GM19438 (cell line): ENCODE measurements at regions not wholly inside any gene's neighbourhood (a gene's known extent, or its start where the extent isn't known, plus 50 kb on each side); places are given as distances from the start of the nearest gene placed in this dataset.
"Not testable (repeated sequence)": the region's sequence is repeated elsewhere in the genome, so short reads cannot be mapped to it uniquely, and the experiment has no call there.

ENCODE experiments used
- ATAC-seq: cut with Tn5 transposase; IDR thresholded peaks from one replicate; pipeline ENCODE4 v1.9.1; 2021; ENCODE audit warnings: low read depth; ENCODE audit not compliant: unreplicated experiment

DNA sequence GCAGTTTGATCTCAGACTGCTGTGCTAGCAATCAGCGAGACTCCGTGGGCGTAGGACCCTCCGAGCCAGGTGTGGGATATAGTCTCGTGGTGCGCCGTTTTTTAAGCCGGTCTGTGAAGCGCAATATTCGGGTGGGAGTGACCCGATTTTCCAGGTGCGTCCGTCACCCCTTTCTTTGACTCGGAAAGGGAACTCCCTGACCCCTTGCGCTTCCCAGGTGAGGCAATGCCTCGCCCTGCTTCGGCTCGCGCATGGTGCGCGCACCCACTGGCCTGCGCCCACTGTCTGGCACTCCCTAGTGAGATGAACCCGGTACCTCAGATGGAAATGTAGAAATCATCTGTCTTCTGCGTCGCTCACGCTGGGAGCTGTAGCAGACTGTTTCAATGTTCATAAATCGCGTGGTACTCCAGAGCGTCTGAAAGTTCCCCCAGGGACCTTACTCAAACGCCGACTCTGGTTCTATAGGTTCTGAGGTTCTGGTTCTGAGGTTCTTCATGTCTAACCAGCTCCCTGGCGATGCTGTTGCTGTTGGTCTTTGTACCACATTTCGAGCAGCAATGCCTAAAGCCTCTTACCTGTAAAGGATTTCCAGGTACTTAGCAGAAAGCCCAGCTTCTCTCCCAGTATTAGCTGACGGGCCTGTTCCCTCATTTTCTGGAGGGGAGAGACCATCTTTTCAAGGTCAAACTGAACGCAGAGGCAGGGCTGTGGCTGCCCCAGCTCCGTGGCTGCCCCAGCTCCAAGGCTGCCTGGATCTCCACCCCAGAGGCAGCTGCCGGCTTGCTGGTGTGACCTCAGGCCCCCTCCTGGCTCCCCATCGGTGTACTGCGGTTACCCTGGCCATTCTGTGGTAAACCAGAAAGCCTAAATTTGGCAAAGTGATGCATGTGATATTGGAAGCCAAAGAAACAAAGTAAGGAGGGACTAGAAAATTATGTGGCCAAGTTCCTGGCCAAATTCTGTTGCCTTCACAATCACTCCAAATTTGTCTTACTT lies 207.9 kb downstream of the RAB11FIP2 start:
- ATAC-seq: not testable (repeated sequence)

DNA sequence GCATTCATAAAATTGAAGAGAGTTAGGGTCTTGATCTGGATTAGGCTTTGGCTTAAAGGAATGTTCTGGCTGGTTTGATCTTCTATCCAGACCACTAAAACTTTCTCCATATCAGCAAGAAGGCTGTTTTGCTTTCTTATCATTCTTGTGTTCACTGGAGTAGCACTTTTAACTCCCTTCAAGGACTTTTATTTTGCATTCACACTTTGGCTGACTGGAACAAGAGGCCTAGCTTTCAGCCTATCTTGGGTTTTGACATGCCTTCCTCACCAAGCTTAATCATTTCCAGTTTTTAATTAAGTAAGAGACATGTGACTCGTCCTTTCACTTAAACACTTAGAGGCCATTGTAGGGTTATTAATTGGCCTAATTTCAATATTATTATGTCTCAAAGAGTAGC lies 190.3 kb downstream of the RAB11FIP2 start:
- not testable (repeated sequence) for ATAC-seq

DNA sequence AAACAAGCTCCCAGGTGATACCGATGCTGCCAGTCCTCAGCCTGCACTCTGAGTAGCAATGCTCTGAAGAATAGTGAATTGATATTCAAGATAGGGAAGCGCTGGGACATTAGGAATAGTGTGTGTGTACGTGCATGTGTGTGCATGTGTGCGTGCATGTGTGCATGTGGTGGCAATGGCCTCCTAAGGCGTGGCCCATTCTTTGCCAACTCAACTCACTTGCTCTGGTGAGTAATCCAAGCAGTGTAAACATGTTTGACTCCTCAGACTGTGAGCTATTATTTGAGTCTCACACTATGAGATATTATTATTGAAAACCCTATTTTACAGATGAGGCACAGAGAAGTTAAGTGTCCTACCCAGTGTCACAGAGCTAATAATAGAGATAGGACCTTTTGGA lies 186.6 kb downstream of the RAB11FIP2 start:
- ATAC-seq: no peak

DNA sequence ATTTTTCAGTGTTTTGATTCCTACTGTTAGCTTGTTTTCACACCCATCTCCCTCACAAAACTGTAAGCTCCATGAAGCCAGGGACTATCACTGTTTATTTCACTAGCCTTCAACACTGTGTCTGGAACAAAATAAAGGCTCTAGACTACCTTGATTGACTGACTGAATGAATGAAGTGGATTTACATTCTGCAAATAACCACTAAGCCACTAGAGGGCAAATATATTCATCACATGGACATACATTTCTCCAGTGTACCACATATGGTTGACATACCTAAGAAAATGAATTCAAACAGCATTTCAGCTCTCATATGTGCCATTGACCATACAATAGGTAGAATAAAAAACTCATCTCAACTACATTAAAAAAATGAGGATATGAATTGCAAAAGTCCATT lies 185.9 kb downstream of the RAB11FIP2 start:
- no peak for ATAC-seq

DNA sequence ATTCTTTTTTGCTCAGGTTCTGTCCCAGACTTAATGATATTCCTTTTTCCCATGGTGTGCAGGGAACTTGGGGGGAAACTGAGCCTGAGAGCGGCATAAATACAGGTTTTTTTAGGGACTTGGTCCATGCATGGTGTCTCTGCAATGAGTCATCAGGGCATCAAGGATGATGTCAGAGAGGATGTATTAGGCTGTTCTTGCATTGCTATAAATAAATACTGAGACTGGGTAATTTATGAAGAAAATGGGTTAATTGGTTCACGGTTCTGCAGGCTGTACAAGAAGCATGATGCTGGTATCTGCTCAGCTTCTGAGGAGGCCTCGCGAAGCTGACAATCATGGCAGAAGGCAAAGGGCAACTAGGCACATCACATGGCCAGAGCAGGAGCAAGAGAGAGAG lies 185.4 kb downstream of the RAB11FIP2 start:
- ATAC-seq: no peak

DNA sequence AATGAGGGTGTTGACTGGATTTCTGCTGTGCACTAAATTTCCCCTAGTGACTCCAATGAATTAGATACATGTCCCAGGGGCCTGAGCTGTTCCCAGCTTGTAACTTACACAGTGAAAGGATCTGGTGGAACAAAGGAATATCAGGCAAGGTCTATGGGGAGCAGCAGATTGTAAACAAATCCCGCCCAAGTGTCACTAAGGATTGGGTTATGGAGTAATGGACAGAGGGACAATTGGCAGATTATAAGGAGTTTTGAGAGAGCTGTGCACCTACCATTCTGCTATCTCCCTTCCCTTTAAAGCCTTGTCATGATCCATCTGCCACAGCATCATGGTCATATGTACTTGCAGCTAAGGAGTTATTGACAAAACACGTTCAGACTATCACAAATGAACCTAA lies 183.0 kb downstream of the RAB11FIP2 start:
- ATAC-seq: no peak

DNA sequence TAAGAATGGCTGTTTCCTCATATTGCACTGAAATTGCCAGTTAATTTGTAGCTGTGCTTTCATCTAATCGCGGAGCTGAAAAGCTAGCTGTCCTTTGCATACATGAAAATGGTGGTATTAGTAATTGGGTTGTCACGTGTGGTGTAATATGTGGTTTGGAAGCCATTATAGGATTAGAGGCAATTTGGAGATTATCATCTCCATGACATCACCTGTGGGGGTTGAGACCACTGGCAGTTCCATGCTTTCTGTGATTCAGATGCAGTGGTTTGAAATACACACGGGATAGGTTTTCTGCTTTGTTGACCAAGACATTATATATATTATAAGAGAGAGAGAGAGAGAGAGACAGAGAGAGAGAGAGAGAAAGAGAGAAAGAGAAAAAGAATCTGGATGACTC lies 180.8 kb downstream of the RAB11FIP2 start:
- no peak for ATAC-seq

DNA sequence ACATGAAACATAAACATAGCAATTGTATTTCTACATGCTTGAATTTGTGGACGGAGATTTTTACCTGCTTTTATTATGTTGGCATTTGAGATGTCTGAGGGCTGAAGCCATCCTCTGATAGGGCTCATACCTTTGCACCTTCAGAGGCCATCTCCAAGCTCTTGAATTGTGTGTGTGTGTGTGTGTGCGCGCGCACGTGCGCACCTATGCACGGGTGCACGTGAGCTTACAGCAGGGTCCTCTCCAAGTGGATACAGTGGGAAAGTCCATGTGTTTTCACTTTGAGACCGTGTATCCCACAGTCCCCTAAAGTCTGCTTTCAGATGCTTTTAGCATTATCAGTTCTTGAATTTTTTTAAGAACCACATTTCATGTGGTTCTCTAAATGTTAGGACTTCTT lies 178.6 kb downstream of the RAB11FIP2 start:
- no peak for ATAC-seq

DNA sequence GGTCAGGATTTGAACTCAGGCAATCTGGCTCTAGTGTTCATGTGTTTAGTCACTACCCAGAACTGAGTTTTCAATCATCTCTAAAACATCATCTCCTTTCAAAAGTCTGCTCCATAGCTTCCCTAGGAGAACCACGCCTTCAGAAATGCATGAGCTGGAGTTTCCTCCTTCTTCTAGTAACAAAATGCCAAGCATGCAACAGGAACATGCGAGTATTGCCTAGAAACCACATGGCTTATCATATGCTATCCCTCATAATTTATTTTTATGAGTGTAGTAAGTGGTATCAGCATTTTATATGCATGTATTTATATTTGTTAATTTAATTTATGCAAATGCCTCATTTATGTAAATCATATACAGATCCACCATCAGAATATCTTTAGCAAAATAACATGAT lies 170.9 kb downstream of the RAB11FIP2 start:
- no peak for ATAC-seq

DNA sequence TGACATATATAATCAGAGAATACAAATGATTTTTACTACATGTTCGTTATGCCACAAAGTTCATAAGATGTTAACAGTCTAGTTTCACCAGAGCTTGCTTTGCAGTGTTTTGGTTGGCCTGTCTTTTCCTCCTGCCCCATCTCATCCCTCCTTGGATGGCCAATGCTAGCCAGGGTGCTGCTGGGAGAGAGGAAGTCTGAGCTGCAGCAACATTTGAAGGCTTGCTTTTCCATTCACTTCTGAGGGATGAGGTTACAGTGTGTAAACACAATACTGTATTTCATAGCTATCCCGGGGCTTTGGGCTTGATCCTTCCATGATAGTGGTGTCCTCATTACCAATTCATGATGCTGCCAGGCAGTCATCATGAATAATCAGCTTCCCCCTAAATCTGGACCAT lies 170.5 kb downstream of the RAB11FIP2 start:
- ATAC-seq: no peak

DNA sequence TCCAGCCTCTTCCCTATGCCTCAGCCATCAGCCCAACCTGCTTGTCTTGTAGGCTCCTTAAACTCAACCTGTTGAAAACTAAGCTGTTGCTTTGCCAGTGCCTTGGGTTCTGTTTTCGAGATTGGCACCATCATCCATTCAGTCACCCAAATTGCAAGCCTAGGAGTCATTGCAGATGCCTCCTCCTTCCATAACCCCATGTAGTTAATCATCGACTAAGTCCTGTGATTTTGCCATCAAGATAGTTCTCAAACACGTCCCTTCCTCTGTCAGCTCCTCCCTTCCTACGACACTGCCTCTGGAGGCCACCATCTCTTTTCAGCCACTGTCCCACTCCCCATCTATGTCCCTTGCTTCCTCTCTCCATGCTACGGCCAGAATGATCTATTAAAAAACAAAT lies 168.1 kb downstream of the RAB11FIP2 start:
- no peak for ATAC-seq

DNA sequence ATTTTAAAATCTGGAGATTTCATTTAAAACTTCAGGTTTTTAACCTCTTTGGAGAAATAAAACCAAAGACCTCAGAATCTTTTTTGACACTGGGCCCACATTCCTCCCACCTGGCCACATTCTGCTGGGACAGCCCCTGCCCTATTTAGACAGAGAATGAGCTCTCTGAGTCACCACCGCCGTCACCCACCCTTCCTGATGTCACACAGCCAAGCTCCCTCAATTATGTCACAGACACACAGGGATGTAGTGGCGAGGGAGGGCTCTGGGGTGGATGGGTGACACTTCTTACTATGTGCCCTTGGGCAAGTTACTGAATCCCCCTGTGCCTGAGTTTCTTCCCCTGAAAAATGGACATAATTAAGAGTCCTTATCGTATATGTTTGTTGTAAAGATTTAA lies 162.6 kb downstream of the RAB11FIP2 start:
- ATAC-seq: no peak

DNA sequence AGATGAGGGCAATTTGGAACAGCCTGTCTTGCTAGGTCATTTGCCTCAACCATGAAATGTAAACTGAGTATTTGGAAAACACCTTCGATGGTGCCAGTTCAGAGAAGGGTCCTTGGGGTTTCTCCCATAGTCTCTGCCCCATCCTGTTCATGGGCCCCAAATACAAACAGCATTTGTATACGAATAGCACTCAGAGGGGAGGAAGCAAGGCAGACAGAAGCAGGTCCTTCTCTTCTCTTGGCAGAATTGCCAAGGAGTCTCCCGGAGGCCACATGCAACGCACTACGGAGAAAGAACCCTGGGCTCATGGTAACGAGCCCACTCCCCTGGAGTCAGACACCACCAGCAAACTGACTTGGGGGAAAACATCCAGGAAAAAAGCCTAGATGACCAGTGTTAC lies 162.1 kb downstream of the RAB11FIP2 start:
- no peak for ATAC-seq

DNA sequence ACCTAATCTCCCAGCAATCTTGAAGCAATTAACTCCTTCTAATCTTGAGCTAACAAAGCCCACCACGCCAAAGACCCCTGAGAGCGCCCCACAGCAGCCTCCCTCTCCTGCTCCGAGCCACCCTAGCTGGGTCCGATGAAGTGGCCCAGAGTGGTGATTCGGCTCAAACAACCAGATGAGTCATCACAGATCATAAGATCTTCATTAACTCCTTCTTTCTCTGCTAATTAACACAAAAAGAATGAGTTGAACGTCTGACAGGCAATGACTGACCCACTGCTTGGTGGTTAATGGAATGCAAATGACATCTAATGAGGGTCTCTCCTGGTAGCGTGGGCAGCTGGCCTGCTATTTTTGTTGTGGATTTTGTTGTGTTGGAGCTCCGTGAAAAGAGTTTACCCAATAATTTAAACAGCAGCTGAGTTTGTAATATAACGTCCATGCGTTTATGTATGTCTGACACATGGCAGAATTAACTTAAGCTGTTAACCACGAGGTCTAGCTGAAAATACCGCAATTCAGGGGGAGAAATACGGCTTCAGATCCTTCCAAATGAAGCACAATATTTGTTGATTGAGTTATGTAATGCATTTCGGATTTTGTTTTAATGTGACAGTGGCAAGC lies 161.4 kb downstream of the RAB11FIP2 start:
- no peak for ATAC-seq

DNA sequence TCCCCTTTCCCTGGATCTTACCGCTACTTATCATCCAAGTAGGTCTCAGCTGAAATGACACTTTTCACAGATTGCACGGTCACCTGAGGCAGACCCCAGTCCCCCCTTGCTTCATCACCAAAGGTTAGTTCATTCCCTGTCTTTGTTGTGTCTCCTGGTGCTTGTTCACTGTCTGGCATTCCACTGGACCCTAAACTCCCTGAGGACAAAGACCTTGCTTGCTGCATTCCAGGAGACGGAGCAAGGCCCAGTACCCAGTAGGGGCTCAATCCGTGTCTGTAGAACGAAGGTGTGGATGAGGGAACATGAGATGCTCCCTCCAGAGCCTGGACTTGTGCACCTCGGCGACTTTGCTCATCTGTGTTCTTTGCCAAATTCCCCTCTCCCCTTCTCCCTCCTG lies 160.0 kb downstream of the RAB11FIP2 start:
- ATAC-seq: no peak

DNA sequence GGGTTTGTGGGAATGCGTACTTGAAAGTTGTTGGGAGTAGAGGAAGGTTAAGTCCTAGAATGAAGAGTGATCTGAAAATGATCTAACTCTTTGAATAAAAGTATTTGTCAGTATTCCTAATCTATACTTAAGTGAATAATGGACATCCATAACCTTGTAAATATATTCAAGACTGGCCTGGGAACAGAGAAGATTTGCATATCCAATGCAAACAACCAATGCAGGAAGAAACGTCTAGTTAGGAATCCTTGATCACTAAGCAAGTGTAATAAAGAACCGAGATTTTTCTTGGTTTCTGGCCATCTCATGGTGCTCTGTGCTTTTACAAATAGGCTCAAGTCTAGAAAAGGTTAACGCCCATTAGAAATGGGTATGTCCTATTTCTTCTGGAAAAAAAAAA lies 157.1 kb downstream of the RAB11FIP2 start:
- ATAC-seq: no peak

DNA sequence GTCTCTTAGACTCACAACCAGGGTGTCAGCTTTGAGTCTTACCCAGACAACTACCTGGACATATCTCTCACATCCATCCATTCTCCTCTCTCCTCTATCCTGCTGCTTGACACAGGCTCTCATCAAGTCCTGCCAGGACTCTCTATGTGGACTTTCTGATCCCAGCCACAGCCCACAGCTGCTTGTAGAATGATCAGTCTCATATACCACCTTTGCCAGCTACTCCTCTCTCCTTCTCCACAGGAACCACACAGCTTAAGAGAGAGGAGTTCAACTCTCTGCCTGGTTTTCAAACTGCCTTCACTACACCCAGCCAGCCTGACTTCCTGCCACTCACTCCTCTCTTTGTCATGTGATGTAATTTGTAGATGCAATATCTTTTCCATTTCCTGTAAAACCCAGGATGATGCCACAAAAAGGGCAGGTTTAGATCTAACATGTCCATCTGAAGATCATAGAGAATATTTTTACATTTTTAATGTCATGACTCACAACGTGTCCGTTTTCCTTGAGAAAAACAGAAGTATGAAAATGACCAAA lies 154.0 kb downstream of the RAB11FIP2 start:
- no peak for ATAC-seq

DNA sequence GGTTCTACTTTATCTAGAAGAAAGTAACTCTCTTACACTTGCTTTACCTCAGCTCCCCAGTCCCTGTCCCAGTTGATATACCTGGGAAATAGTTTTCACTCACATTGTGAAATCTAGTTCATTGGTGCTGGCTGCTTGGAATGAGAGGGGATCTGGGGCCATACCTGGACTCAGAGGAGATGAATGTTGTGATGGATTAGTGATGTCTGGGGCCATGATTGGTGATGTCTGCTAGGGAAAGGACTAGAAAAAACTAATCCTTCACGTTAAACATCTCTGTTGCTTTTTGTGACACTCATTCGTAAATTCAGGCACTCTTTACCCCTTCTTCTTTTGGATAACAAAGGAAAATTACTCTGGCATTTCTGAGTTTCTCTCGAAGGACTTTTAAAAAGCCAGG lies 152.4 kb downstream of the RAB11FIP2 start:
- no peak for ATAC-seq

DNA sequence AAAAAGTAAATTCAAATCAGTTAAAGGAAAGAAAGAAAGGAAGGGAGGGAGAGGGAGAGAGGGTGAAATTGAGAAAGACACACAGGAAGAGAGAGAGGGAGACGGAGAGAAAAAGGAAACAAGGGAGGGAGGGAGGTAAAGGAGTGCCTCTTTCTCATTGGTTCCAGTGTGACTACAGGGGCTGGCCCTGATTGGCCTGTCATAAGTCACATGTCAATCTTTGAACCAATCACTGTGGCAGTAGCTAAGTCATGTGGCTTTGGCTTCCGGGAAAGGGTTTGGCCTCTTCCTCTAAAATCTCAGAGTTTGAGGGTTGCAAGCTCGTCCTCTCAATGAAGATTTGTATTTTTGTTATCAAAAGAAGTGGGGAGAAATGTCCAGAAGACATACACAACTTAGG lies 150.2 kb downstream of the RAB11FIP2 start:
- no peak for ATAC-seq

DNA sequence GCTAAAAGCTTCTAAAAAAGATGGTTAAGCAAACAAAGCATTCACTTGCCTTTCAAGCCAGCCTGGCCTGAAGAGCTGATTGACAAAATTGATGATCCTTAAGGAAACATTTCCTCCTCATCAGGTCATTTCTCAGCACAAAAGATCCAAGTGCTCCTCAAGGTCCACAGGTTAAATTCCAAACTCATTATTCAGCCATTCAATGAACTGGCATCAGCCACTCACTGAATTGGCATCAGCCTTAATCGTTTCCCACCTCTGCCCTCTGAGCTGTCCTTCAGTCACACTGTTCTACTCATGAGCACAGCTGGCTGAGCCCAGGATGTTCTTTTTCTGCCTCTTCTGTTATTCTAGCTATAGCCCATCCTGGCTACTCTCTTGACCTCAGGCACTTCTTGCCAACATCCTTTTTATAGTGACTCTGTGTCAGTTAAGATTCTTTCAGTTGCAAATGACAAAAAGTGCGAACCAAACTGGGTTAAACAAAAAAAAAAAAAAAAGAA lies 147.5 kb downstream of the RAB11FIP2 start:
- no peak for ATAC-seq

DNA sequence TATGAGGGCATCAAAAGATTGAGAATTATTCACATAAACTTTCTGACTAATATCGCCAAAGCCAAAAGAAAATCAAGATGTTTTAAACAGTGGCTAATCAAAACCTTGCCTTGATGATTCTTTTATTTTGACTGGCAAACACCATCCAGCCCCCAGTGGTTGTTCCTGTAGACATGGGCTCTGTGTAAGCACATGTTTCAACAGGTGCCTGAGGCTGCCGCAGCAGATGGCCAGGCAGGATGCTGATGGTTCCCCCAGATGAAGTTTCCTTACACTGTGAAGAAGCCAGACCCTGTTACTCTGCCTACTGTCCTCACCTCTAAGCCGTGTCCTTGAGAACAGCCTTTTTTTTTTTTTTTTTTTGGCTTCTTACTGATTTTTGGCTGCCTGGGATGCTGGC lies 146.5 kb downstream of the RAB11FIP2 start:
- ATAC-seq: no peak

DNA sequence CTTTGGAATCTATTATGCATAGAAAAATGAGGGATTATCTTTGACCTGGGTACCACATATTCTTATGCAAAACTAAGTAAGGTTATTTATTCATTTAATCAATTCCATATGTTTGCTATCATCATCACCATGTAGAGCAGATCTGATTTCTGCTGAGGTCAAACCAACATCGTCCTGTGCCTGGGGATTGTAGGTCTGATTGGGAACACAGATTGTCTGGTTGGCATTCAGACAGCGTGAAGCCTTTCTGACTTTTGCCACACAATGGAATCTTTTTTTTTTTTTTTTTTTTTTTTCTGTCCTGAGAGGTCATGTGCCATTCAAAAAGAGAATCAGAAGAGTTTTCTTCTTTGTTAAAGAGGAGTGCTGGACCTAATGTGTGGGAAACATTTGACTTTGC lies 142.9 kb downstream of the RAB11FIP2 start:
- no peak for ATAC-seq
